Fibroblast of the aortic adventitia (primary cell): ENCODE measurements at regions not wholly inside any gene's neighbourhood (a gene's known extent, or its start where the extent isn't known, plus 50 kb on each side); places are given as distances from the start of the nearest gene placed in this dataset.

ENCODE experiments used
- DNase-seq: peaks from one replicate; pipeline ENCODE4 v3.0.0-alpha.2; 2010; ENCODE audit warnings: low read depth
- H3K4me3 ChIP-seq: 2 replicates; pipeline ENCODE4 v1.5.1; 2011; ENCODE audit warnings: low read depth, mild to moderate bottlenecking, control low read depth, low read length, moderate library complexity
- TF ChIP-seq, protein P1 (sequence below): IDR thresholded peaks from 2 replicates; pipeline ENCODE4 v1.5.1; 2011; ENCODE audit warnings: mild to moderate bottlenecking, low read length, control low read depth, inconsistent platforms; ENCODE audit not compliant: insufficient read depth

DNA sequence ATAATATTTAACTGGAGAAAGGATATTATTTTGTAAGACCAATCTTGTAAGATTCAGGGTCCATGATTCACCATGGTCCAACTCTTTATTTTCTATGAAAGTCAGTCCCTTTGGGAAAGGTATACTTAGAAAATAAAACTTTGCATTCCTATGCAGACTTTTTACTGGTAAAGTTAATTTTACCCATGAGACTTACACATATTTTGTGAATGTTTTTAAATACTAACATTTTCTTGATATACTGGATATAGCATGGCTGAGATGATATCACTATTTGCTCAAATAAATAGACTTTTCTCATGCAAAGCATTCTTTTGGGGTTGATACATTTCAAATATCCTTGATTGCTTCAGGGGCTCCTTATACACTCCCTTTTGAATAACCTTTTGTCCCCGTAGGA is 512.1 kb downstream of the MAN2A1 start:
- TF ChIP-seq, protein P1, sequence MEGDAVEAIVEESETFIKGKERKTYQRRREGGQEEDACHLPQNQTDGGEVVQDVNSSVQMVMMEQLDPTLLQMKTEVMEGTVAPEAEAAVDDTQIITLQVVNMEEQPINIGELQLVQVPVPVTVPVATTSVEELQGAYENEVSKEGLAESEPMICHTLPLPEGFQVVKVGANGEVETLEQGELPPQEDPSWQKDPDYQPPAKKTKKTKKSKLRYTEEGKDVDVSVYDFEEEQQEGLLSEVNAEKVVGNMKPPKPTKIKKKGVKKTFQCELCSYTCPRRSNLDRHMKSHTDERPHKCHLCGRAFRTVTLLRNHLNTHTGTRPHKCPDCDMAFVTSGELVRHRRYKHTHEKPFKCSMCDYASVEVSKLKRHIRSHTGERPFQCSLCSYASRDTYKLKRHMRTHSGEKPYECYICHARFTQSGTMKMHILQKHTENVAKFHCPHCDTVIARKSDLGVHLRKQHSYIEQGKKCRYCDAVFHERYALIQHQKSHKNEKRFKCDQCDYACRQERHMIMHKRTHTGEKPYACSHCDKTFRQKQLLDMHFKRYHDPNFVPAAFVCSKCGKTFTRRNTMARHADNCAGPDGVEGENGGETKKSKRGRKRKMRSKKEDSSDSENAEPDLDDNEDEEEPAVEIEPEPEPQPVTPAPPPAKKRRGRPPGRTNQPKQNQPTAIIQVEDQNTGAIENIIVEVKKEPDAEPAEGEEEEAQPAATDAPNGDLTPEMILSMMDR, result no peak
- no peak for DNase-seq
- no peak overlapping the region for H3K4me3 ChIP-seq

DNA sequence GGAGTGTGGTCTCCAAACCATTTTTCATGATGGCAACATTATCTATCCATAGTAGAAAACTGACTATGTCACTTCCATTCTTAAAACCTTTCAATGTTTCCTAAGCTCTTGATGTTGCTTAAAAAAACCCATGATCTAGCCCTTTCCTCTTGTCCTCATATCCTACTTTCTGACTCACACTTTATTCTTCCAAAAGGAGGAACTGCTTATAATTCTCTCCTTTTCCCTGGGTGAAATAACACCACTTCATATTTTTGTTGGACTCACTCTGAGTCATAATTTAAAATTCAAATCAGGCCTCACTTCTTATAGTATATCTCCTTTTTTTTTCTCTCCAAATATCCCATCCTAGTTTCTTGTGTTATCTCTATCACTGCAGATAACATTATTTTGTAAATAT is 513.9 kb downstream of the MAN2A1 start:
- DNase-seq, result no peak

DNA sequence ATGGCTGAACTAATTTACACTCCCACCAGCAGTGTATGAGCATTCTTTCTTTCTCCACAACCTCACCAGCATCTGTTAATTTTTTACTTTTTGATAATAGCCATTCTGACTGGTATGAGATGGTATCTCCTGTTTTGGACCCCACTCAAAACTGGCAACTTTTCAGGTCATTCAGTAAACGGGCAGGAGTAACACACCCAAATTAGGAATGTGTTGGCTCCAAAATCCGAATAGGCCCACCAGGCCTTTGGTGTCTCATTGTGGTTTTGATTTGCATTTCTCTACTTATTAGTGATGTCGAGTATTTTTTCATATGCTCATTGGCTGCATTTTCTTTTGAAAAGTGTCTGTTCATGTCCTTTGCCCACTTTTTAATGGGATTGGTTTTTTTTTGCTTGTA is 517.1 kb downstream of the TMEM232 start:
- H3K4me3 ChIP-seq, result no peak overlapping the region
- TF ChIP-seq, protein P1, result no peak
- DNase-seq, result no peak

More for the DNA sequence above, 513.9 kb downstream of the MAN2A1 start:
- no peak overlapping the region for H3K4me3 ChIP-seq
- TF ChIP-seq, protein P1, result no peak

DNA sequence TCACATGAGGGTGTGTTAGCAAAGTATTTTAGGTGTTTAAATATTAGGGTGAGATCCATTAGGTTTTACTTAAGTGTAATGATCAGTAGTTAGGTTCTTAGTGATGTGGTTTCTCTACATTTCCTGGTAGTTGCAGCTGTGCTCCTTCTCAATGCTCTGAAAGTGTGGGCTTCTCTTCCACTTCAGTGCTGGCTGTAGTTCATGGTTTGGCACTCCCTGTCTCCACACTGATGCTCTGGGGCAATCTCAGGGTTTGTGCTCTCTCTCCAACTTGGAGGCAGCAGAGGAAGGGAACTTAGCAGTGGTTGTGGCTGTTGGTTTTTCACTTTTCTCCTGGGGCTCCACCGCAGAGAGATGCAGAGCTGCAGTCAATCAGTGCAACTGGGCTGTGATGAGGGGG is 507.5 kb downstream of the TMEM232 start:
- DNase-seq, result no peak
- no peak overlapping the region for H3K4me3 ChIP-seq
- TF ChIP-seq, protein P1, result no peak

DNA sequence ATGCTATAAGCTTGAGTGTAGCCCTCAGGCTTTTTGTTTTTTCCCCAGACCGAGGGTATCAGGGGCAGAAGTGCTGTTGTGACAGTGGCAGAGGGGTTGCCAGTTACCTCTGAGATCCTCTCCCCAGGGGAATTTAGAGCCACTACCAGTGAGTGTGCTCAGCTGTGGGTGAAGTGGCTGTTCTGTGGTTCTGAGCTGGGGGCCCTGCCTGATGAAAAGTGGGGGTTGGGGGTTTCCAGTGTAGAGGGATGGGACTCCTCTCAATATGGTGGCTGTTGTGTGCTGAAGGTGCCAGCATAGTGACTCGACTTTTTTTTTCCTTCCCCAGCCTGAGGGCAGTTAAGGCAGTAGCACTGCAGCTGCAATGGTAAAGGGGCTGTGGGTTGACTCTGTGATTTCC is 506.7 kb downstream of the TMEM232 start:
- DNase-seq, result no peak
- TF ChIP-seq, protein P1, result no peak

DNA sequence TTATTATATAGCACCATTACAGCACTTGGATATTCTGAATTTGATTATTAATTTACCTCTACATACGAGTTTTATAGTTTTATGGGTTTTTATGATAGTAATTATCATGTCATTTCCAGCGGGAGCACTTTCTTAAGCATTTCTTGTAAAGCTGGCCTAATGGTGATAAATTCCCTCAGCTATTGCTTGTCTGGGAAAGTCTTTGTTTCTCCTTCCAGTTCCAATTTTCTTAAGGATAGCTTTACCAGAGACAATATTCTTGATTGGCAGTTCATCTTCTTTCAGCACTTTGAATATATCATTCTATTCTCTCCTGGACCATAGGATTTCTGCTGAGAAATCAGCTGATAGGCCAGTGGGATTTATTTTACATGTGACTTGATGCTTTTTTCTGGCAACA is 505.4 kb downstream of the TMEM232 start:
- TF ChIP-seq, protein P1, result no peak
- H3K4me3 ChIP-seq, result no peak overlapping the region
- no peak for DNase-seq

More for the DNA sequence above, 506.7 kb downstream of the TMEM232 start:
- no peak overlapping the region for H3K4me3 ChIP-seq

DNA sequence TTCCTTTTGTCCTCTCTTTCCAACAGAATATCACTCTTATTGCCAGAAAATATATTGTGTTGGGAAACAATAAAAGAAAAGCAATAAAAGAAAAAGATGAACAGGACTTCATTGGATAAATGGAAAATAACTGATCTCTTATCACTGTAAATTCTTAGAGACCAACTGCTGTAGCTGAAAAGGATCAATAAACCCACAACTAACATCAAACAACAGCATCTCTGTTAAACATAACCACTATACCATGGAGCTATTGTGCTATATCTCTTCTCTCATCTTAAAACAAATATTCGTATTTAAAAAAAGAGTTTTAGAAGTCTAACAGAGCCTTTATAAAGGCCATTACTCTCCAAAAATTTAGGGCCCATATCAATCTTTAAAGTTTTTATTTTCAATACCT is 502.4 kb downstream of the TMEM232 start:
- DNase-seq, result no peak
- no peak overlapping the region for H3K4me3 ChIP-seq
- TF ChIP-seq, protein P1, result no peak
